ENCODE measurements at regions not wholly inside any gene's neighbourhood (a gene's known extent, or its start where the extent isn't known, plus 50 kb on each side); places are given as distances from the start of the nearest gene placed in this dataset.

- BruUV-seq (replicated peaks) = no TSS peak
- Histone ChIP-seq H2BK120ac (ENCODE audit: low read depth, low read length) (no peak overlapping the region), H2BK15ac (ENCODE audit: low read depth, low read length) (no peak overlapping the region), H2BK20ac (ENCODE audit: low read depth, low read length) (no peak overlapping the region), H3K27me3 (ENCODE audit: control insufficient read depth, insufficient read depth, low read length) (no peaks in the 10 kb centered on the region), H3K9me1 (ENCODE audit: insufficient read depth, low read length) (no peaks in the 10 kb centered on the region), H3K79me1 (ENCODE audit: low read depth in 1 of 2, low read length in 2 of 2) (no peaks in the 10 kb centered on the region), H3K56ac (ENCODE audit: extremely low read depth, insufficient read depth, low read length) (no peak overlapping the region), H4K91ac (ENCODE audit: insufficient read depth, low read depth, low read length) (no peak overlapping the region), H2BK5ac (ENCODE audit: low read depth, low read length, poor library complexity, severe bottlenecking) (no peak overlapping the region), H3K4me1 (ENCODE audit: control insufficient read depth, insufficient read depth, low read length) (no peaks in the 10 kb centered on the region), H4K20me1 (ENCODE audit: insufficient read depth, low read length) (no peaks in the 10 kb centered on the region), H4K8ac (ENCODE audit: low read depth in 2 of 2, low read length in 2 of 2) (no peak overlapping the region), H3K18ac (ENCODE audit: low read depth, low read length) (no peak overlapping the region), H2AK5ac (ENCODE audit: low read depth, low read length) (no peak overlapping the region), H3K36me3 (ENCODE audit: control insufficient read depth, insufficient read depth, low read length) (no peaks in the 10 kb centered on the region), H3K23ac (ENCODE audit: low read depth, low read length) (no peak overlapping the region), H3K4me3 (ENCODE audit: insufficient read depth, low read depth, low read length) (no peak overlapping the region), H2AK9ac (replicated peaks; ENCODE audit: low read depth, low read length, poor library complexity) (no peak overlapping the region), H2AFZ (replicated peaks; ENCODE audit: low read length, poor library complexity) (no peak overlapping the region), H4K5ac (ENCODE audit: low read depth, low read length) (no peak overlapping the region), H3K4ac (ENCODE audit: low read depth, low read length) (no peak overlapping the region), H3K27ac (ENCODE audit: insufficient read depth, low read length) (no peak overlapping the region), H3K9me3 (ENCODE audit: control insufficient read depth, insufficient read depth, low read length) (peaks cover 14% of the 10 kb centered on the region; the same call in 1 of the 2 replicates), H3K14ac (replicated peaks; ENCODE audit: low read depth, low read length) (no peak overlapping the region), H3K4me2 (ENCODE audit: low read depth, low read length) (no peak overlapping the region), H3K9ac (ENCODE audit: low read depth, low read length) (no peak overlapping the region)
- ChIA-PET CTCF (no interaction called here), POLR2A (ENCODE audit: unreplicated experiment) (no interaction called here)
- TF ChIP-seq ELK1 (IDR thresholded peaks at IDR 0.05; ENCODE audit: borderline replicate concordance, low read depth, low read length) (no peak), MAFK (IDR thresholded peaks at IDR 0.05; ENCODE audit: low read depth, low read length) (no peak), FOS (IDR thresholded peaks at IDR 0.05; ENCODE audit: low read depth, low read length) (no peak), MXI1 (IDR thresholded peaks at IDR 0.05; ENCODE audit: borderline replicate concordance, low read depth, low read length) (no peak), RFX5 (IDR thresholded peaks at IDR 0.05; ENCODE audit: low read depth, low read length) (no peak)
- TF ChIP-seq, protein P1, sequence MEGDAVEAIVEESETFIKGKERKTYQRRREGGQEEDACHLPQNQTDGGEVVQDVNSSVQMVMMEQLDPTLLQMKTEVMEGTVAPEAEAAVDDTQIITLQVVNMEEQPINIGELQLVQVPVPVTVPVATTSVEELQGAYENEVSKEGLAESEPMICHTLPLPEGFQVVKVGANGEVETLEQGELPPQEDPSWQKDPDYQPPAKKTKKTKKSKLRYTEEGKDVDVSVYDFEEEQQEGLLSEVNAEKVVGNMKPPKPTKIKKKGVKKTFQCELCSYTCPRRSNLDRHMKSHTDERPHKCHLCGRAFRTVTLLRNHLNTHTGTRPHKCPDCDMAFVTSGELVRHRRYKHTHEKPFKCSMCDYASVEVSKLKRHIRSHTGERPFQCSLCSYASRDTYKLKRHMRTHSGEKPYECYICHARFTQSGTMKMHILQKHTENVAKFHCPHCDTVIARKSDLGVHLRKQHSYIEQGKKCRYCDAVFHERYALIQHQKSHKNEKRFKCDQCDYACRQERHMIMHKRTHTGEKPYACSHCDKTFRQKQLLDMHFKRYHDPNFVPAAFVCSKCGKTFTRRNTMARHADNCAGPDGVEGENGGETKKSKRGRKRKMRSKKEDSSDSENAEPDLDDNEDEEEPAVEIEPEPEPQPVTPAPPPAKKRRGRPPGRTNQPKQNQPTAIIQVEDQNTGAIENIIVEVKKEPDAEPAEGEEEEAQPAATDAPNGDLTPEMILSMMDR (conservative IDR thresholded peaks at IDR 0.05; ENCODE audit: low read depth, low read length) = no peak
- intact Hi-C loops (cut with micrococcal nuclease) (loop anchor here (10.0 kb wide), 1 partner anchor 205 kb away; no protein-coding TSS in a partner anchor), in situ Hi-C loops (cut with MboI; ENCODE audit: low sequenced_read_pairs) (no loop called here), dilution Hi-C loops (cut with HindIII; ENCODE audit: low sequenced_read_pairs, unreplicated experiment) (no loop called here)
- no peak for DNase-seq
- no peak; the same call in 1 of the 2 replicates for ATAC-seq (ENCODE audit: low read depth)
- WGBS, 2 experiments (ENCODE audit: extremely low coverage in 2 of 2, insufficient read length in 1 of 2) = no CpG with 5 or more reads among the region's 4 CpGs
Observed at GRCh38 chr20:16209951-16210361, 363.3 kb downstream of the KIF16B start.
